ENCODE measurements at regions not wholly inside any gene's neighbourhood (a gene's known extent, or its start where the extent isn't known, plus 50 kb on each side); places are given as distances from the start of the nearest gene placed in this dataset.

GRCh38 chr15:47993051-47993450, 127.7 kb upstream of the SLC24A5 start:
- no peak for DNase-seq (ENCODE audit: low read depth in 6 of 9, low spot score in 9 of 9)
- no peaks in the 10 kb centered on the region for H3K9me3 ChIP-seq (ENCODE audit: control insufficient read depth in 2 of 2, insufficient read depth in 1 of 2, low read length in 1 of 2)
- H3K36me3 ChIP-seq (ENCODE audit: control insufficient read depth in 2 of 2, insufficient read depth in 2 of 2, low read length in 1 of 2), result no peaks in the 10 kb centered on the region
- no peaks in the 10 kb centered on the region for H3K27me3 ChIP-seq (ENCODE audit: control insufficient read depth in 2 of 2, insufficient read depth in 1 of 2, low read length in 1 of 2)
- H3K4me1 ChIP-seq (ENCODE audit: control insufficient read depth in 2 of 2, insufficient read depth in 2 of 2, low read length in 2 of 2), result no peaks in the 10 kb centered on the region
- H3K27ac ChIP-seq (ENCODE audit: low read depth in 1 of 2, low read length in 1 of 2), result no peak overlapping the region
- 98% methylated on average over 5 of the region's 5 CpGs for WGBS
- H3K4me3 ChIP-seq (ENCODE audit: low read length in 2 of 2), result no peak overlapping the region

- H3K9me3 ChIP-seq (ENCODE audit: control insufficient read depth in 2 of 2, insufficient read depth in 1 of 2, low read length in 1 of 2), result no peaks in the 10 kb centered on the region
- 93% methylated on average over 7 of the region's 7 CpGs for WGBS
- no peak for DNase-seq (ENCODE audit: low read depth in 6 of 9, low spot score in 9 of 9)
- H3K4me1 ChIP-seq (ENCODE audit: control insufficient read depth in 2 of 2, insufficient read depth in 2 of 2, low read length in 2 of 2), result peaks cover 0 to 2% of the 10 kb centered on the region in 2 donors
- no peak overlapping the region for H3K27ac ChIP-seq (ENCODE audit: low read depth in 1 of 2, low read length in 1 of 2)
- H3K4me3 ChIP-seq (ENCODE audit: low read length in 2 of 2), result no peak overlapping the region
- no peaks in the 10 kb centered on the region for H3K27me3 ChIP-seq (ENCODE audit: control insufficient read depth in 2 of 2, insufficient read depth in 1 of 2, low read length in 1 of 2)
- no peaks in the 10 kb centered on the region for H3K36me3 ChIP-seq (ENCODE audit: control insufficient read depth in 2 of 2, insufficient read depth in 2 of 2, low read length in 1 of 2)
Measured at GRCh38 chr15:47997195-47998080, 123.4 kb upstream of the SLC24A5 start.

GRCh38 chr15:47998619-47999019, 122.2 kb upstream of the SLC24A5 start:
- Histone ChIP-seq H3K27ac (ENCODE audit: low read depth in 1 of 2, low read length in 1 of 2) (no peak overlapping the region), H3K36me3 (ENCODE audit: control insufficient read depth in 2 of 2, insufficient read depth in 2 of 2, low read length in 1 of 2) (no peaks in the 10 kb centered on the region), H3K4me3 (ENCODE audit: low read length in 2 of 2) (no peak overlapping the region), H3K9me3 (ENCODE audit: control insufficient read depth in 2 of 2, insufficient read depth in 1 of 2, low read length in 1 of 2) (no peaks in the 10 kb centered on the region), H3K4me1 (ENCODE audit: control insufficient read depth in 2 of 2, insufficient read depth in 2 of 2, low read length in 2 of 2) (peaks cover 0 to 3% of the 10 kb centered on the region in 2 donors), H3K27me3 (ENCODE audit: control insufficient read depth in 2 of 2, insufficient read depth in 1 of 2, low read length in 1 of 2) (no peaks in the 10 kb centered on the region)
- WGBS, result 95% methylated on average over 2 of the region's 2 CpGs
- DNase-seq (ENCODE audit: low read depth in 6 of 9, low spot score in 9 of 9), result no peak

GRCh38 chr15:48001393-48002039, 119.3 kb upstream of the SLC24A5 start:
- H3K27ac ChIP-seq (ENCODE audit: low read depth in 1 of 2, low read length in 1 of 2), result no peak overlapping the region
- no peak overlapping the region for H3K4me3 ChIP-seq (ENCODE audit: low read length in 2 of 2)
- no peaks in the 10 kb centered on the region for H3K9me3 ChIP-seq (ENCODE audit: control insufficient read depth in 2 of 2, insufficient read depth in 1 of 2, low read length in 1 of 2)
- DNase-seq (ENCODE audit: low read depth in 6 of 9, low spot score in 9 of 9), result peak in 1 of 9 donors; percentile 1
- 76% methylated on average over 3 of the region's 3 CpGs for WGBS
- H3K36me3 ChIP-seq (ENCODE audit: control insufficient read depth in 2 of 2, insufficient read depth in 2 of 2, low read length in 1 of 2), result no peaks in the 10 kb centered on the region
- H3K27me3 ChIP-seq (ENCODE audit: control insufficient read depth in 2 of 2, insufficient read depth in 1 of 2, low read length in 1 of 2), result no peaks in the 10 kb centered on the region
- peaks cover 0 to 3% of the 10 kb centered on the region in 2 donors for H3K4me1 ChIP-seq (ENCODE audit: control insufficient read depth in 2 of 2, insufficient read depth in 2 of 2, low read length in 2 of 2)

GRCh38 chr15:48002767-48003166, 118.0 kb upstream of the SLC24A5 start:
- DNase-seq (ENCODE audit: low read depth in 6 of 9, low spot score in 9 of 9), result no peak
- 100% methylated on average over 1 of the region's 1 CpG for WGBS
- Histone ChIP-seq H3K27ac (ENCODE audit: low read depth in 1 of 2, low read length in 1 of 2) (no peak overlapping the region), H3K4me1 (ENCODE audit: control insufficient read depth in 2 of 2, insufficient read depth in 2 of 2, low read length in 2 of 2) (peaks cover 0 to 3% of the 10 kb centered on the region in 2 donors), H3K9me3 (ENCODE audit: control insufficient read depth in 2 of 2, insufficient read depth in 1 of 2, low read length in 1 of 2) (no peaks in the 10 kb centered on the region), H3K36me3 (ENCODE audit: control insufficient read depth in 2 of 2, insufficient read depth in 2 of 2, low read length in 1 of 2) (no peaks in the 10 kb centered on the region), H3K4me3 (ENCODE audit: low read length in 2 of 2) (no peak overlapping the region), H3K27me3 (ENCODE audit: control insufficient read depth in 2 of 2, insufficient read depth in 1 of 2, low read length in 1 of 2) (no peaks in the 10 kb centered on the region)

- H3K27me3 ChIP-seq (ENCODE audit: control insufficient read depth in 2 of 2, insufficient read depth in 1 of 2, low read length in 1 of 2), result no peaks in the 10 kb centered on the region
- DNase-seq (ENCODE audit: low read depth in 6 of 9, low spot score in 9 of 9), result no peak
- no peak overlapping the region for H3K27ac ChIP-seq (ENCODE audit: low read depth in 1 of 2, low read length in 1 of 2)
- H3K4me1 ChIP-seq (ENCODE audit: control insufficient read depth in 2 of 2, insufficient read depth in 2 of 2, low read length in 2 of 2), result peaks cover 0 to 3% of the 10 kb centered on the region in 2 donors
- no peaks in the 10 kb centered on the region for H3K36me3 ChIP-seq (ENCODE audit: control insufficient read depth in 2 of 2, insufficient read depth in 2 of 2, low read length in 1 of 2)
- no peaks in the 10 kb centered on the region for H3K9me3 ChIP-seq (ENCODE audit: control insufficient read depth in 2 of 2, insufficient read depth in 1 of 2, low read length in 1 of 2)
- no peak overlapping the region for H3K4me3 ChIP-seq (ENCODE audit: low read length in 2 of 2)
- 97% methylated on average over 1 of the region's 1 CpG for WGBS
Measured at GRCh38 chr15:48003441-48003840, 117.3 kb upstream of the SLC24A5 start.

GRCh38 chr15:48005077-48005476, 115.7 kb upstream of the SLC24A5 start:
- Histone ChIP-seq H3K4me3 (ENCODE audit: low read length in 2 of 2) (no peak overlapping the region), H3K4me1 (ENCODE audit: control insufficient read depth in 2 of 2, insufficient read depth in 2 of 2, low read length in 2 of 2) (peaks cover 0 to 3% of the 10 kb centered on the region in 2 donors), H3K27me3 (ENCODE audit: control insufficient read depth in 2 of 2, insufficient read depth in 1 of 2, low read length in 1 of 2) (no peaks in the 10 kb centered on the region), H3K27ac (ENCODE audit: low read depth in 1 of 2, low read length in 1 of 2) (no peak overlapping the region), H3K9me3 (ENCODE audit: control insufficient read depth in 2 of 2, insufficient read depth in 1 of 2, low read length in 1 of 2) (no peaks in the 10 kb centered on the region), H3K36me3 (ENCODE audit: control insufficient read depth in 2 of 2, insufficient read depth in 2 of 2, low read length in 1 of 2) (no peaks in the 10 kb centered on the region)
- DNase-seq (ENCODE audit: low read depth in 6 of 9, low spot score in 9 of 9), result no peak
- WGBS, result 98% methylated on average over 1 of the region's 1 CpG

GRCh38 chr15:48006031-48006511, 114.7 kb upstream of the SLC24A5 start:
- Histone ChIP-seq H3K36me3 (ENCODE audit: control insufficient read depth in 2 of 2, insufficient read depth in 2 of 2, low read length in 1 of 2) (no peaks in the 10 kb centered on the region), H3K27ac (ENCODE audit: low read depth in 1 of 2, low read length in 1 of 2) (no peak overlapping the region), H3K4me3 (ENCODE audit: low read length in 2 of 2) (no peak overlapping the region), H3K9me3 (ENCODE audit: control insufficient read depth in 2 of 2, insufficient read depth in 1 of 2, low read length in 1 of 2) (no peaks in the 10 kb centered on the region), H3K4me1 (ENCODE audit: control insufficient read depth in 2 of 2, insufficient read depth in 2 of 2, low read length in 2 of 2) (peaks cover 0 to 3% of the 10 kb centered on the region in 2 donors), H3K27me3 (ENCODE audit: control insufficient read depth in 2 of 2, insufficient read depth in 1 of 2, low read length in 1 of 2) (no peaks in the 10 kb centered on the region)
- WGBS, result 92% methylated on average over 7 of the region's 7 CpGs
- no peak for DNase-seq (ENCODE audit: low read depth in 6 of 9, low spot score in 9 of 9)

GRCh38 chr15:48010316-48010715, 110.5 kb upstream of the SLC24A5 start:
- Histone ChIP-seq H3K4me1 (ENCODE audit: control insufficient read depth in 2 of 2, insufficient read depth in 2 of 2, low read length in 2 of 2) (no peaks in the 10 kb centered on the region), H3K36me3 (ENCODE audit: control insufficient read depth in 2 of 2, insufficient read depth in 2 of 2, low read length in 1 of 2) (no peaks in the 10 kb centered on the region), H3K4me3 (ENCODE audit: low read length in 2 of 2) (no peak overlapping the region), H3K27ac (ENCODE audit: low read depth in 1 of 2, low read length in 1 of 2) (no peak overlapping the region), H3K27me3 (ENCODE audit: control insufficient read depth in 2 of 2, insufficient read depth in 1 of 2, low read length in 1 of 2) (no peaks in the 10 kb centered on the region), H3K9me3 (ENCODE audit: control insufficient read depth in 2 of 2, insufficient read depth in 1 of 2, low read length in 1 of 2) (no peaks in the 10 kb centered on the region)
- DNase-seq (ENCODE audit: low read depth in 6 of 9, low spot score in 9 of 9), result no peak
- 92% methylated on average over 4 of the region's 4 CpGs for WGBS
